Ascending aorta (tissue), 2 donors: ENCODE measurements at regions not wholly inside any gene's neighbourhood (a gene's known extent, or its start where the extent isn't known, plus 50 kb on each side); places are given as distances from the start of the nearest gene placed in this dataset.

Experiments used
- DNase-seq, 2 donors: peaks; one replicate each; pipeline ENCODE4 v3.0.0-alpha.2; 2019; ENCODE audit warnings: low spot score in 2 of 2
- H3K27ac ChIP-seq, 2 donors: fragments of 200-600 bp; sonication (generic); one replicate each; pipeline ENCODE4 v1.5.1; 2016 to 2017; ENCODE audit warnings: mild to moderate bottlenecking in 1 of 2
- H3K27me3 ChIP-seq: fragments of 200-600 bp; sonication (generic); one replicate; pipeline ENCODE4 v1.5.1; 2017
- H3K36me3 ChIP-seq, 2 donors: fragments of 200-600 bp; sonication (generic); one replicate each; pipeline ENCODE4 v1.5.1; 2016
- H3K4me1 ChIP-seq, 2 donors: fragments of 200-600 bp; sonication (generic); one replicate each; pipeline ENCODE4 v1.5.1; 2016 to 2017; ENCODE audit warnings: mild to moderate bottlenecking in 1 of 2
- H3K4me3 ChIP-seq, 2 donors: fragments of 200-600 bp; sonication (generic); one replicate each; pipeline ENCODE4 v1.5.1; 2016 to 2017; ENCODE audit warnings: mild to moderate bottlenecking in 1 of 2
- H3K9me3 ChIP-seq, 2 donors: fragments of 200-600 bp; sonication (generic); one replicate each; pipeline ENCODE4 v1.5.1; 2016
- CTCF ChIP-seq, 3 experiments: fragments of 200-600 bp in 2 of 3; fragments of 450-650 bp in 1 of 3; sonication (generic) in 2 of 3; IDR thresholded peaks; one replicate each; pipeline ENCODE4 v1.5.1; 2016 to 2019; ENCODE audit warnings: antibody characterized with exemption in 3 of 3, mild to moderate bottlenecking in 1 of 3, moderate library complexity in 1 of 3
- intact Hi-C: fragments of 100-400 bp; cut with DNase I; formaldehyde crosslinking; loops from one replicate; pipeline ENCODE4 v1.15.1; 2023

- no peak for DNase-seq
- no peaks in the 10 kb centered on the region for H3K9me3 ChIP-seq
- H3K4me3 ChIP-seq, result no peak overlapping the region
- no peak overlapping the region for H3K27ac ChIP-seq
- intact Hi-C loops, result loop anchor here (5.0 kb wide), 1 partner anchor 333 kb away; no protein-coding TSS in a partner anchor
- H3K27me3 ChIP-seq, result peaks cover 6% of the 10 kb centered on the region
- no peaks in the 10 kb centered on the region for H3K36me3 ChIP-seq
- H3K4me1 ChIP-seq, result peaks cover 0 to 17% of the 10 kb centered on the region in 2 donors
- TF ChIP-seq CTCF (IDR thresholded peaks at IDR 0.05), result no peak
Measured at GRCh38 chr2:106580241-106580640, 93.1 kb downstream of the CD8B2 start.

- no peak for TF ChIP-seq CTCF (IDR thresholded peaks at IDR 0.05)
- intact Hi-C loops, result loop anchor here (5.0 kb wide), 1 partner anchor 334 kb away; no protein-coding TSS in a partner anchor
- Histone ChIP-seq H3K27me3 (peaks cover 6% of the 10 kb centered on the region), H3K36me3 (no peaks in the 10 kb centered on the region), H3K9me3 (no peaks in the 10 kb centered on the region), H3K27ac (no peak overlapping the region), H3K4me1 (peaks cover 0 to 15% of the 10 kb centered on the region in 2 donors), H3K4me3 (no peak overlapping the region)
- no peak for DNase-seq
Measured at GRCh38 chr2:106581328-106581727, 94.2 kb downstream of the CD8B2 start.

- H3K27ac ChIP-seq, result no peak overlapping the region
- intact Hi-C loops, result loop anchor here (1.0 to 5.0 kb wide), 3 partner anchors 39 to 477 kb away; no protein-coding TSS in a partner anchor
Measured at GRCh38 chr2:106581755-106582147, 94.6 kb downstream of the CD8B2 start.

GRCh38 chr2:106582148-106583143 is 95.3 kb downstream of the CD8B2 start:
- Histone ChIP-seq H3K9me3 (no peaks in the 10 kb centered on the region), H3K36me3 (no peaks in the 10 kb centered on the region), H3K27ac (no peak overlapping the region), H3K4me3 (peak overlapping the region; percentile 37 to 51), H3K4me1 (peaks cover 0 to 4% of the 10 kb centered on the region in 2 donors), H3K27me3 (peaks cover 6% of the 10 kb centered on the region)
- intact Hi-C loops, result loop anchor here (1.0 to 5.0 kb wide), 3 partner anchors 40 to 478 kb away; no protein-coding TSS in a partner anchor
- TF ChIP-seq CTCF (IDR thresholded peaks at IDR 0.05), result peak; percentile 15 to 78 (median 78)
- DNase-seq, result peak in 1 of 2 donors; percentile 84

More at GRCh38 chr2:106581755-106582147, 94.6 kb downstream of the CD8B2 start:
- Histone ChIP-seq H3K9me3 (no peaks in the 10 kb centered on the region), H3K27me3 (peaks cover 6% of the 10 kb centered on the region), H3K4me3 (peak overlapping the region; percentile 37 to 51), H3K4me1 (peaks cover 0 to 11% of the 10 kb centered on the region in 2 donors), H3K36me3 (no peaks in the 10 kb centered on the region)
- TF ChIP-seq CTCF (IDR thresholded peaks at IDR 0.05), result no peak
- DNase-seq, result no peak

- DNase-seq, result no peak
- no peak overlapping the region for H3K4me3 ChIP-seq
- no peak for TF ChIP-seq CTCF (IDR thresholded peaks at IDR 0.05)
- no peaks in the 10 kb centered on the region for H3K9me3 ChIP-seq
- H3K4me1 ChIP-seq, result peaks cover 0 to 4% of the 10 kb centered on the region in 2 donors
- intact Hi-C loops, result loop anchor here (5.0 kb wide), 1 partner anchor 337 kb away; no protein-coding TSS in a partner anchor
- H3K27ac ChIP-seq, result no peak overlapping the region
- no peaks in the 10 kb centered on the region for H3K36me3 ChIP-seq
- H3K27me3 ChIP-seq, result peaks cover 6% of the 10 kb centered on the region
Measured at GRCh38 chr2:106584304-106584954, 97.3 kb downstream of the CD8B2 start.
